ENCODE measurements at regions not wholly inside any gene's neighbourhood (a gene's known extent, or its start where the extent isn't known, plus 50 kb on each side); places are given as distances from the start of the nearest gene placed in this dataset.

DNA sequence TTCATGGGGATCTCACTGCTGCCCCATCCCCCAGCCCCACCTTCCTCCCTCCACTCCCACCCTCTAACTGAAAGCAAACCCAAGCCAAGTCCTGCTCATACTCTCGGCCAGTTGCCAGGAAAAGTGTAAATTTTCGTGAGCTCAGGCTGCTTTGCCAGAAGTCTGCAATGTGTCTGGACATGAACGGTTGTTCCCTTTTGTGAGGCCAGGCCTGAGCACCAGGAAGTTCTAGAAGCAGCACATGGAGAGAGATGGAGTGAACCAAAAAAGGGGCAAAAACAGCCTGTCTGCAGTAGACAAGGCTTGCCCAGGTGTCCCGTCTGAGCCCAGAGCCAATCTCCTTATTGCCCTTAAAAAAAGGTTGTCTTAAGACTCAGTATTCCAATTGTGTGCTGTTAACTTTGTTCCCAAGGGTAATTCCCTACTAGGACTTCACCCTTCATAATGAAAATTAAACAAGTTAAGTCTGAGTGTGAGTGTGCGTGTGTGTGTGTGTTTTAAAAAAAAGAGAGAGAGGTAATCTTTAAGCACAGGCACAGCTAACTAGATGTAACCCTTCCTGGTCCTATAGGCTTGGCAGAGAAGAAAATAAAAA, 247.1 kb downstream of the BCL11A start:
- TF ChIP-seq POLR2A (IDR thresholded peaks at IDR 0.05) = no peak
- TF ChIP-seq, protein P1, sequence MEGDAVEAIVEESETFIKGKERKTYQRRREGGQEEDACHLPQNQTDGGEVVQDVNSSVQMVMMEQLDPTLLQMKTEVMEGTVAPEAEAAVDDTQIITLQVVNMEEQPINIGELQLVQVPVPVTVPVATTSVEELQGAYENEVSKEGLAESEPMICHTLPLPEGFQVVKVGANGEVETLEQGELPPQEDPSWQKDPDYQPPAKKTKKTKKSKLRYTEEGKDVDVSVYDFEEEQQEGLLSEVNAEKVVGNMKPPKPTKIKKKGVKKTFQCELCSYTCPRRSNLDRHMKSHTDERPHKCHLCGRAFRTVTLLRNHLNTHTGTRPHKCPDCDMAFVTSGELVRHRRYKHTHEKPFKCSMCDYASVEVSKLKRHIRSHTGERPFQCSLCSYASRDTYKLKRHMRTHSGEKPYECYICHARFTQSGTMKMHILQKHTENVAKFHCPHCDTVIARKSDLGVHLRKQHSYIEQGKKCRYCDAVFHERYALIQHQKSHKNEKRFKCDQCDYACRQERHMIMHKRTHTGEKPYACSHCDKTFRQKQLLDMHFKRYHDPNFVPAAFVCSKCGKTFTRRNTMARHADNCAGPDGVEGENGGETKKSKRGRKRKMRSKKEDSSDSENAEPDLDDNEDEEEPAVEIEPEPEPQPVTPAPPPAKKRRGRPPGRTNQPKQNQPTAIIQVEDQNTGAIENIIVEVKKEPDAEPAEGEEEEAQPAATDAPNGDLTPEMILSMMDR (IDR thresholded peaks at IDR 0.05) = no peak

All from Peyer's patch (tissue), 4 donors.